SU-DHL-6 (cell line): ENCODE measurements at regions not wholly inside any gene's neighbourhood (a gene's known extent, or its start where the extent isn't known, plus 50 kb on each side); places are given as distances from the start of the nearest gene placed in this dataset.

Experiments used
- H2AFZ ChIP-seq: fragments of 200-600 bp; sonication (generic); 2 replicates; pipeline ENCODE4 v1.6.1; 2014; ENCODE audit warnings: low read depth, mild to moderate bottlenecking, moderate library complexity, mixed read lengths, antibody characterized with exemption, low read length; ENCODE audit not compliant: severe bottlenecking
- H3F3A ChIP-seq: fragments of 200-600 bp; shearing (Covaris generic); 2 replicates; pipeline ENCODE4 v1.6.0; 2016; ENCODE audit warnings: antibody characterized with exemption, mild to moderate bottlenecking; ENCODE audit not compliant: insufficient read depth
- H3K27ac ChIP-seq: fragments of 200-600 bp; sonication (generic); 2 replicates; pipeline ENCODE4 v1.5.1; 2016; ENCODE audit warnings: low read depth, mild to moderate bottlenecking, low read length, moderate library complexity, mixed read lengths
- H3K27me3 ChIP-seq: fragments of 200-600 bp; sonication (generic), shearing (Covaris generic); 2 replicates; pipeline ENCODE4 v1.6.0; 2014; ENCODE audit warnings: mild to moderate bottlenecking, low read length
- H3K36me3 ChIP-seq: fragments of 200-600 bp; sonication (generic); 2 replicates; pipeline ENCODE4 v1.6.1; 2014; ENCODE audit warnings: mild to moderate bottlenecking, low read length, mixed read lengths
- H3K4me2 ChIP-seq: fragments of 300-600, 200-600 bp; shearing (Covaris generic), sonication (generic); 2 replicates; pipeline ENCODE4 v1.6.0; 2014; ENCODE audit warnings: low read length, low read depth, mild to moderate bottlenecking; ENCODE audit not compliant: poor library complexity, severe bottlenecking
- H3K4me3 ChIP-seq: fragments of 200-600 bp; sonication (generic); 2 replicates; pipeline ENCODE4 v1.5.1; 2014; ENCODE audit warnings: antibody characterized with exemption, low read length, mild to moderate bottlenecking, mixed read lengths; ENCODE audit not compliant: insufficient read depth, poor library complexity, severe bottlenecking
- H3K79me2 ChIP-seq: fragments of 200-600 bp; sonication (generic); 2 replicates; pipeline ENCODE4 v1.6.1; 2014; ENCODE audit warnings: mild to moderate bottlenecking, low read length, moderate library complexity; ENCODE audit not compliant: insufficient read depth
- H3K9ac ChIP-seq: fragments of 200-600 bp; sonication (generic); 2 replicates; pipeline ENCODE4 v1.7.0; 2014; ENCODE audit warnings: mild to moderate bottlenecking, low read length
- H3K9me2 ChIP-seq: fragments of 200-600 bp; sonication (generic); replicated peaks from 2 replicates; pipeline ENCODE4 v1.6.1; 2014; ENCODE audit warnings: low read length; ENCODE audit not compliant: insufficient read depth
- H3K9me3 ChIP-seq: fragments of 200-600 bp; sonication (generic); 2 replicates; pipeline ENCODE4 v1.6.1; 2014; ENCODE audit warnings: low read length, mixed read lengths; ENCODE audit not compliant: insufficient read depth
- H4K20me1 ChIP-seq: fragments of 200-600 bp; sonication (generic); 2 replicates; pipeline ENCODE4 v1.6.1; 2014; ENCODE audit warnings: low read depth, mild to moderate bottlenecking, antibody characterized with exemption, low read length, moderate library complexity, mixed read lengths
- EZH2phosphoT487 ChIP-seq: fragments of 200-600 bp; sonication (generic), shearing (Covaris generic); conservative IDR thresholded peaks from 2 replicates; pipeline ENCODE4 v1.6.1; 2018; ENCODE audit warnings: mild to moderate bottlenecking, antibody characterized with exemption, low read length, moderate library complexity, mixed read lengths
- TF ChIP-seq, protein P1 (sequence below): fragments of 200-600 bp; sonication (generic); IDR thresholded peaks from one replicate; pipeline ENCODE4 v1.5.1; 2017; ENCODE audit warnings: antibody characterized with exemption, mild to moderate bottlenecking, low read length, moderate library complexity; ENCODE audit not compliant: insufficient read depth, poor library complexity, severe bottlenecking

DNA sequence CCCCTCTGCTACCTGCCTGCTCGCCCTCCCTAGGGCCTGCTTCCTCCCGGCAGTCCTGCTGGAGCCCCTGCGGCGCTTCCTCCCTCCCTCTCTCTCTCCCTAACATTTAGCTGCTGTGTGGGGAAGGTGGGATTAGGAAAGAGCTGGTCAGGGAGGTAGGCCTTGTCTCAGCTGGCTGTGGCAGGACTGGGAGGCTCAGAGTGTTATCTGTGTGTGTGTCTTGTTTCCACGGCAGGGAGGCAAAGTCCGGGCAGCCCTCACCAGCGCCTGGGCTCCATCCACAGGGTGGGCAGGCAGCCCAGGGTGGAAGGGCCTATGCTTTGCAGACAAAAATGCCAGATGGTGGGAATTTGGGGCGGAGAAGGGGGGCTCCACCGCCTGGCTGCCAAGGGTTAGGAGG, 105.7 kb downstream of the RPS24 start:
- no peaks in the 10 kb centered on the region for H3K9me2 ChIP-seq
- no peak overlapping the region for H3K4me2 ChIP-seq
- TF ChIP-seq, protein P1, sequence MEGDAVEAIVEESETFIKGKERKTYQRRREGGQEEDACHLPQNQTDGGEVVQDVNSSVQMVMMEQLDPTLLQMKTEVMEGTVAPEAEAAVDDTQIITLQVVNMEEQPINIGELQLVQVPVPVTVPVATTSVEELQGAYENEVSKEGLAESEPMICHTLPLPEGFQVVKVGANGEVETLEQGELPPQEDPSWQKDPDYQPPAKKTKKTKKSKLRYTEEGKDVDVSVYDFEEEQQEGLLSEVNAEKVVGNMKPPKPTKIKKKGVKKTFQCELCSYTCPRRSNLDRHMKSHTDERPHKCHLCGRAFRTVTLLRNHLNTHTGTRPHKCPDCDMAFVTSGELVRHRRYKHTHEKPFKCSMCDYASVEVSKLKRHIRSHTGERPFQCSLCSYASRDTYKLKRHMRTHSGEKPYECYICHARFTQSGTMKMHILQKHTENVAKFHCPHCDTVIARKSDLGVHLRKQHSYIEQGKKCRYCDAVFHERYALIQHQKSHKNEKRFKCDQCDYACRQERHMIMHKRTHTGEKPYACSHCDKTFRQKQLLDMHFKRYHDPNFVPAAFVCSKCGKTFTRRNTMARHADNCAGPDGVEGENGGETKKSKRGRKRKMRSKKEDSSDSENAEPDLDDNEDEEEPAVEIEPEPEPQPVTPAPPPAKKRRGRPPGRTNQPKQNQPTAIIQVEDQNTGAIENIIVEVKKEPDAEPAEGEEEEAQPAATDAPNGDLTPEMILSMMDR: no peak
- no peak for TF ChIP-seq EZH2phosphoT487
- no peaks in the 10 kb centered on the region for H3K79me2 ChIP-seq
- H3K9me3 ChIP-seq: no peaks in the 10 kb centered on the region
- H3K36me3 ChIP-seq: no peaks in the 10 kb centered on the region
- no peak overlapping the region for H2AFZ ChIP-seq
- H4K20me1 ChIP-seq: no peaks in the 10 kb centered on the region
- H3K4me3 ChIP-seq: no peak overlapping the region
- no peak overlapping the region for H3K27ac ChIP-seq
- no peaks in the 10 kb centered on the region for H3F3A ChIP-seq
- no peaks in the 10 kb centered on the region for H3K27me3 ChIP-seq
- H3K9ac ChIP-seq: no peak overlapping the region

DNA sequence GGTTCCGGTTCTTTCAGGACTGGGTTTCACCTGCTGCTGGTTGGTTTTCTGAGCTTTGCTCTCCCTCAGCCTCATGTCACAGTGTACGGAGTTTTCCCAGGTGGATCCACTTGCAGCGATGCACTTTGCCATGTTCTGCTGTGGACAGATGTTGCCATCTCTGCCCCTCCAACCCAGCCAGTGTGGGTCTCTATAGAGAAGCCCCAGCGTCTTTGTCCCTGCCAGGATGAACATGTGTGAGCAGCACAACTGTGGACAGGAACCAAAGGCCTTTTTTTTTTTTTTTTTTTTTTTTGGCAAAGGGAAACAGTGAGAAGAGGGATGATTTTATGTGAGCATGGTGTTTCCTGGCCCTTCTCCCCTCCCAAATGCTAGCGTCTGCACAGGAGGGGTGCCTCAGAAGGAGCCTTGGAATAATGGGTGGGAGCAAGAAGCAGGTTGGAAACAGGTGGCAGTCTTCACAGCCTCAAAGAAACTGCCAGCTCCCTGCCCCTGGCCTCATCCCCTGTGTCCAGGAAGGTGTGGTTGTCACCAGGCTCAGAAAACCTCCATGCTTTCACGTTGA, 106.5 kb downstream of the RPS24 start:
- Histone ChIP-seq H3K79me2 (no peaks in the 10 kb centered on the region), H3K36me3 (no peaks in the 10 kb centered on the region), H3K9me3 (no peaks in the 10 kb centered on the region), H3K27ac (no peak overlapping the region), H3K27me3 (no peaks in the 10 kb centered on the region), H3K9me2 (no peaks in the 10 kb centered on the region), H3K9ac (no peak overlapping the region), H3K4me3 (no peak overlapping the region), H3K4me2 (no peak overlapping the region), H2AFZ (no peak overlapping the region), H4K20me1 (no peaks in the 10 kb centered on the region), H3F3A (no peaks in the 10 kb centered on the region)
- TF ChIP-seq, protein P1: no peak
- no peak for TF ChIP-seq EZH2phosphoT487

- Histone ChIP-seq H3K9me2 (no peaks in the 10 kb centered on the region), H3F3A (no peaks in the 10 kb centered on the region), H3K27ac (no peak overlapping the region), H3K9ac (no peak overlapping the region), H3K27me3 (no peaks in the 10 kb centered on the region), H3K9me3 (no peaks in the 10 kb centered on the region), H3K4me2 (no peak overlapping the region), H2AFZ (no peak overlapping the region), H3K4me3 (no peak overlapping the region), H3K36me3 (no peaks in the 10 kb centered on the region), H4K20me1 (no peaks in the 10 kb centered on the region), H3K79me2 (no peaks in the 10 kb centered on the region)
- TF ChIP-seq, protein P1: no peak
- TF ChIP-seq EZH2phosphoT487: no peak
These were observed 109.9 kb downstream of the RPS24 start for GRCh38 chr10:78143576-78143975.
